HG02840 (cell line): ENCODE measurements at regions not wholly inside any gene's neighbourhood (a gene's known extent, or its start where the extent isn't known, plus 50 kb on each side); places are given as distances from the start of the nearest gene placed in this dataset.

Source experiments
- ATAC-seq: cut with Tn5 transposase; IDR thresholded peaks from one replicate; pipeline ENCODE4 v1.9.1; 2021; ENCODE audit warnings: mild to moderate bottlenecking, moderate library complexity, moderate number of reproducible peaks; ENCODE audit not compliant: unreplicated experiment, low FRiP score

GRCh38 chr1:101652484-101652883 lies 344.2 kb downstream of the OLFM3 start:
- no peak for ATAC-seq

GRCh38 chr1:101653482-101653946 lies 343.2 kb downstream of the OLFM3 start:
- ATAC-seq, result no peak

DNA sequence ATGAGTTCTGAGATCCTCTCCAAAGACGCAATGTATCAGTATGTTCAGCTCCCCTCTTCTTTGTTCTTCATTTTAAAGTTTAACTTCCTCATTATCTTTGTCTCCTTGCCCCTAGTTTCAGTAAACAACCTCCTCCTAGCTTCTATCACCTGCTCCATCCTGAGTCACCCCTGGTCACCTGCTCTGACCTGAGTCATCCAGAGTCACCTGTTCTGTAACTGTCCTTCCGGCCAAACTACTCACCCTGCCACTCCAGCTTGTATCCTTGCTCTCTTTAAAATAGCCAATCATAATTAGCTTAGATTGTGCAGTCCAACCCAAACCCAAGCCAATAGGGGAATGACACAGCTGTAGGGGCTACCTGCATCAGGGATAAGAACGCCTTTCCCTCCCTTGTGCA lies 332.0 kb downstream of the OLFM3 start:
- no peak for ATAC-seq

DNA sequence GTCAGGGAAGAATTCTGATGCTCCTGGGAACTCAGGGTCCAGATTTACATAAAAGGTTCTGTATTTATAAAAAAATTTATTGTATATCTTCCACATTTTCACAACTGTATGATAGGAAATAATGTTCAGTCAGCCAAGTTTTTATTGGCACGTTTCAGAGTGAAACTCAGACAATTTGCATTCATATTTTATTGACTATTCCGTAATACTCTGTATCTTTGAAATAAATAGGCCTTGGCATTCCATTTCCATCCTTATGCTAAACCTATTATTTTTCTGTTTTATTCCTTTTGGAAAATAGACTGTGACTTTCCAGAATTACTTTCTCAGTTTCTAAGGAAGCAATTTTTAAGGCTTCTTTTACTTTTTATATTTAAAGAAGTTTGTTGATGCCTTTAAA lies 329.0 kb downstream of the OLFM3 start:
- ATAC-seq, result no peak

DNA sequence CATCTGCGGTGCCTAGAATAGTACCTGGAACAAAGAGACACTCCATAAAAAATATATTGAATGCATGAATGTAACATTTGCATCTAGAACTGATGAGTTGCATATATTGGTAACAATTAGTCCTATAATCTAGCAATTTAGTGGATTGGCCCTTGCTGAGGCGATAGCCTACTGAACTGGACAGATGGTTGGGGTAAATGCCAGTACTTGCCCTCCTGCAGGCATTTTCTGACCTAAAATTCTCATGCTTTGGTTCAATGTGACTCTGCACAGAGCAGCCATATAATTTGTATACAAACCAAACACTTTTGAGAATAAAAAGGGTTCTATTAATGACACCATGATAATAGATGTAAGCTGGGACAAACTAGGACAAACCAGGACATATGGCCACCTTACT lies 313.6 kb downstream of the OLFM3 start:
- no peak for ATAC-seq

- ATAC-seq, result no peak
These were observed 313.2 kb downstream of the OLFM3 start for GRCh38 chr1:101683561-101683960.

DNA sequence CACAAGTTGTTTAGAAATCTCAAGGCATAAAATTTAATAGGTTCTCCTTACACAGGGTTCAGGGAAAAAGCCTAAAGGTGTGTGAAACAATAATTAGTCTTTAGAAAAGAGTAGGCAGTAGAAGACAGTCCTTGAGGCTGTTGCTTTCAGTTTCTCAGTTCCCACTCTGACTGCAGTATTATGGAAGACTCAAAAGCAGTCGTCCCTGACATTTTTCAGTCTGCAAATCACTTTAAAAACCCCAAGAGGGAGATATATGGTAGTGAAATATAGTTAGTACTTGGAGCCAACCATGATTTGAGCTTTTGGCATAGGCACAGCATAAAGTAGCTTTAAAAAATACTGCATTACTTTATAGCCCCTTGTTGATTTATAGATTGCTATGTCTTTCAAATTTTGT lies 299.7 kb downstream of the OLFM3 start:
- no peak for ATAC-seq

DNA sequence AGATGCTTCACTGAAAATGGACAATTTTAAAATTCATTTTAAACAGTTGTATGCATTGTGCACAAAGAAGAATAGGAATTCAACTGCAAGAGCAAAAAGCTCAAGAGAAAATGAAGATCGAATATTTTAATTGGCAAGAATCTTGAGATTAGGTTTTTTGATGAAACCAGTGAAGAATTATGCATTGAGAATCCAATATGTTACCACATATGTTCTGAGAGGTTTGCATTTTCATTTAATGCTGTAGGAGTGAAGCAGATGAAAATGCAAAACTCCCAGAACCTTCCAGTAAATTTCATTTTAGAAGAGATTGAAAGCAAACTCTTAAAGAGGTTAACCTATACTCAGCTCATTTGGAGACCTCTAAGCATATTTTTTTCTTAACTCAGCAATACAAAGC lies 298.0 kb downstream of the OLFM3 start:
- ATAC-seq, result no peak

DNA sequence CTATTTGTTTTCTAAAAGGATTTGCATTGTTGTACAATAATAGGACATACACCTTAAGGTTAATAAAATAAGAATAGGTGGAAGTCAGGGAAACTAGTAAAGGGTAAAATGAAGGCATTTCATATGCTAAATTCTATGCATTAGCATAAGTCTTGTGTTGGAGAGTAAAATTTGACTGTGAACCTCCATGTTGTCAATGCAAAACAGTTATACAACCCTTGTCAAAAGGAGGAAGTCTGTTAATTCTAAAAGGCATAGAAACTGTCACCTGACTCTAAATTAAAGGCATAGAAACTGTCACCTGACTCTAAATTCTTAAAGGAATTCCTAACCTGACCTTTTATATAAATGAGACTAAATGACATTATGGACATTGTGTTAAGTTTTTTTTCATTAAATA lies 291.8 kb downstream of the OLFM3 start:
- ATAC-seq, result no peak

GRCh38 chr1:101706366-101706765 lies 290.4 kb downstream of the OLFM3 start:
- no peak for ATAC-seq

DNA sequence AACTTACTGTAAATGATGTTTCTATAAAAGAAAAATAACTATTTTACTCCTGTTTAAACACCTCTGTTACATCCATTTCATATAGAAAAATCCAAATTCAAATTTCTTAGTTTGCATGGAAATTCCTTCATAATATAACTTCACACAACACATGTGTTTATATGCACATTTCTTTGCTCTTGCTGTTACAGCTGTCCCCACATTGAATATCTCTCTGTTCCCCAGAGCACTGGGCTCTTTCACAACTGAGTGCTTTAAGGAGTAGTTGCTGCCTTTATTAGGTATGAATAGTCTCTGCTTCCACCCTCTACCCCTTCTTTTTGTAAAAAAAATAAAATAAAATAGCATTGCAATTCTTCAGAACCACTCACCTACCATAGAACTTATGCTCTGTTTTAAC lies 287.0 kb downstream of the OLFM3 start:
- no peak for ATAC-seq

DNA sequence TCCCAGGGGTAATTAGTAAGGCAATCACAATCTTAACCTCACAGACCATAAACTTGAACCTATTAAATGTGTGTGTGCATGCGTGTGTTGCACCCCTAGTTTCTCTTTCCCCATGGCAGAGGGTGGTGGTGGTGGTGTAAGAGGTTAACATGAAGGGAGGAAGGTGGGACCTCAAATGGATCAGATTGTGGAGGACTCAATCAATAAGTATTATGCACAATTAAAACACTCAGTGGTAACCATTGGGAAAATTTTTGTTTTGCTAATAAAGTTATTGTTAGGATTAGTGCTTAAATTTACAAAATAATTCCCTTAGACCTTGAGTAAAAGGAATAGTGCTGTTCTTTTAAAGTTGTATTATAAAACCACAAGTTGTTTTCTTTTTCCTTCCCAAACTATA lies 283.0 kb downstream of the OLFM3 start:
- no peak for ATAC-seq

- no peak for ATAC-seq
These were observed 273.3 kb downstream of the OLFM3 start for GRCh38 chr1:101723415-101723814.

DNA sequence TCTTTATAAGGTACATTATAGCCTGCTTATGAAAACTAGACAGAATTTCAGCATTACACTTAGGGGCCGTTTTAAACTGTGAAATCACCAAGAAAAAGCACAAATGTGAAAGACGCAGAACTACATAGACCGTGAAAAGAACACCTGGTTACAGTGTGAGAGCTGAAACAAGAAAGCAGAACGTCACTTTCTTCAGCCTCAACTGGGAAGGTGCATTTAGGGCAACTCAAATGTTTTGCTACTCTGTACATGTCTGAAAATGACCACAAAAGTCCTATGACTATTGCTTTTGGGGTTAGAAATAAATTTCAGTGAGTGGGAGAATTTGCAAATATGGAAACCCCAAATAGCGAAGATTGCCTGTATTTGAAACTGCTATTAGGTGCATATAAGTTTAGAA lies 268.7 kb downstream of the OLFM3 start:
- ATAC-seq, result no peak

GRCh38 chr1:101730559-101730958 lies 266.2 kb downstream of the OLFM3 start:
- no peak for ATAC-seq

GRCh38 chr1:101732261-101732660 lies 264.5 kb downstream of the OLFM3 start:
- ATAC-seq, result no peak

DNA sequence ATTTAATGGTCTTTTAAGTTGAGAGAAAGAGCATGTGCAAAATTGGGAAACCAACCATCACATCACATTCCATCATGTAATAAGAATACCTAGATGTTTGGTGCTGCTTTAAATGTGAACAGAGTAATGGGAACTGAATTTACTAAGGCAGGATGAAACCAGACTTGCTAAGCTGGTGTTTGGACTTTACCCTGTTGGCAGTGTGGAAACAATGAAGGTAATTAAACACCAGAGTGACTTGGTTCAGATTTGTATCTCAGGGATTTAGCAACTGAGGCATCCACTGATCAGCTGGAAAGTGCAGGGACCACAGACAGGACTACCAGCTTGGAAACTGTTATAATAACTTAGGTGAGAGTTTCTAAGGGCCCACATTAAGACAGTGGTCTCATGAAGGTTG lies 263.4 kb downstream of the OLFM3 start:
- no peak for ATAC-seq

- ATAC-seq, result no peak
These were observed 258.3 kb downstream of the OLFM3 start for GRCh38 chr1:101738475-101738874.

DNA sequence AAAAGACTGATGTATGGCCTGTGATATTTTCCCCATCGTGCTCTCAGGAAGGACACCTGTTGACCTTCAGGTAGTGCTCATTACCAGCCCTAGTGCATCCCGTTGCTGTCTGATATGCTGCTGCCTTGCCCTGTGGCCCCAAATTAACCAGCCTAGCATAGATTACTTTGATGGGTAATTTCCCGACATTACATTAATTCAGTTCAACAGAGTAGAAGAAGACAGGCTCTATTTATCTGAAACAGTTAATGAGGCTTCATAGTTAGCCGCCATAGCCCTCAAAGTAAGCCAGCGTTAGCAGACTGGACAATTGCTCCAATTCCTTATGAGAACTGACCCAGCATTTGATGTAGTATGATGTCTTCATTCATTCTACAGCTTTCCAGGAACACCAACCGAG lies 257.6 kb downstream of the OLFM3 start:
- no peak for ATAC-seq

DNA sequence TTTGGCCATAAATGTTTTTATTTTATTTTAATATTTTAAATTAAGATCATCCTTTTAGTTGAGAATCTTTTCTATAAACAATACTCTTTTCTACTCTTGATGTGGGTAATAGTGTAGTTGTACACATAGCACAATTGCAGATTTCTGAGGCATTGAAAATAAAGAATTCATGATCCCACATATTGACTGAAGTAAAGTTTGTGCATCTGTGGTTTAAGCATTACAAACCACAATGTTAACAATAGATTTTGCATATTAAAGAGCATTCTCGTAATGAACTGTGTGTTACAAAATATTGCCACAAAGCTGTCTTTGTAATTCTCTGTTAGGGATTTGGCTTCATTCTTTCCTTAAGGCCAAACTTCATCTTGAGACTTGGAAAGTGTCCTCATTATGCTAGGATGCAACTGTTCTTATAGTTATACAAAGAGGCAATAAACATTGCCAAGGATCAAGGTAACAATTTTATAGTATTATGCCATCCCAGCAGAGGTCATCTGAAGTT lies 256.8 kb downstream of the OLFM3 start:
- ATAC-seq, result no peak

- no peak for ATAC-seq
These were observed 254.8 kb downstream of the OLFM3 start for GRCh38 chr1:101741910-101742309.

DNA sequence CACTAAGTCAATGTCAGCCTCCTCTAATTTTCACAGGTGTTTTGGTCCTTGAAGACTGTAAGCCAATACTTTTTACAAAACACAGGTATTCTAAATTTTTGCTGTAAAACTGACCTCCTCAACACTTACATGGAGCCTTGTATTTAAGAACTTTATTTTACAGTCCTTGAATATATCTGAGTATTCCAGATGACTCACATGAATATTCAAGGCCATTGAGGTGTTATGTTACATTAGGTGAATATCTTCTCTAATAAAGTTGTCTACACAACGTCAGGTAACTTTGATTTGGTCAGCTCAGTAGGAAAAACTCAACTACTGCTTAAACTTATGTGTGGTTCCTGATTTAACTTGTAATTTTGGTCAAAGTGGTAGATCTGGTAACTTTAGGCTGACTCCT lies 254.2 kb downstream of the OLFM3 start:
- ATAC-seq, result no peak

- ATAC-seq, result no peak
These were observed 251.0 kb downstream of the OLFM3 start for GRCh38 chr1:101745551-101746270.
